ENCODE measurements at regions not wholly inside any gene's neighbourhood (a gene's known extent, or its start where the extent isn't known, plus 50 kb on each side); places are given as distances from the start of the nearest gene placed in this dataset.
"Not testable (repeated sequence)": the region's sequence is repeated elsewhere in the genome, so short reads cannot be mapped to it uniquely, and the experiment has no call there.

GRCh38 chr12:22810036-22810435, 185.1 kb downstream of the ETNK1 start:
- no peak for DNase-seq (ENCODE audit: low spot score)

GRCh38 chr12:22812531-22812930, 187.6 kb downstream of the ETNK1 start:
- no peak for DNase-seq (ENCODE audit: low spot score)

- DNase-seq (ENCODE audit: low spot score) = no peak
Observed at GRCh38 chr12:22821985-22822384, 197.0 kb downstream of the ETNK1 start.

GRCh38 chr12:22826026-22826425, 201.1 kb downstream of the ETNK1 start:
- no peak for DNase-seq (ENCODE audit: low spot score)

- DNase-seq (ENCODE audit: low spot score) = not testable (repeated sequence)
Observed at GRCh38 chr12:22826446-22826981, 201.5 kb downstream of the ETNK1 start.

- no peak for DNase-seq (ENCODE audit: low spot score)
Observed at GRCh38 chr12:22828066-22828465, 203.1 kb downstream of the ETNK1 start.

- no peak for DNase-seq (ENCODE audit: low spot score)
Observed at GRCh38 chr12:22835431-22835830, 210.5 kb downstream of the ETNK1 start.

- DNase-seq (ENCODE audit: low spot score) = no peak
Observed at GRCh38 chr12:22850185-22850584, 225.2 kb downstream of the ETNK1 start.

GRCh38 chr12:22851532-22851931, 226.6 kb downstream of the ETNK1 start:
- no peak for DNase-seq (ENCODE audit: low spot score)

- no peak for DNase-seq (ENCODE audit: low spot score)
Observed at GRCh38 chr12:22855456-22855855, 230.5 kb downstream of the ETNK1 start.

- peak; percentile 30 for DNase-seq (ENCODE audit: low spot score)
Observed at GRCh38 chr12:22856178-22856577, 231.2 kb downstream of the ETNK1 start.

- DNase-seq (ENCODE audit: low spot score) = no peak
Observed at GRCh38 chr12:22858849-22859570, 234.0 kb downstream of the ETNK1 start.

- DNase-seq (ENCODE audit: low spot score) = no peak
Observed at GRCh38 chr12:22860926-22861325, 236.0 kb downstream of the ETNK1 start.

- DNase-seq (ENCODE audit: low spot score) = no peak
Observed at GRCh38 chr12:22865822-22866221, 240.9 kb downstream of the ETNK1 start.

- DNase-seq (ENCODE audit: low spot score) = no peak
Observed at GRCh38 chr12:22866406-22866805, 241.4 kb downstream of the ETNK1 start.

- no peak for DNase-seq (ENCODE audit: low spot score)
Observed at GRCh38 chr12:22874151-22874550, 249.2 kb downstream of the ETNK1 start.

GRCh38 chr12:22876262-22876661, 251.3 kb downstream of the ETNK1 start:
- no peak for DNase-seq (ENCODE audit: low spot score)

GRCh38 chr12:22879203-22879602, 254.2 kb downstream of the ETNK1 start:
- DNase-seq (ENCODE audit: low spot score) = no peak

GRCh38 chr12:22880331-22880730, 255.4 kb downstream of the ETNK1 start:
- no peak for DNase-seq (ENCODE audit: low spot score)

GRCh38 chr12:22880807-22881206, 255.8 kb downstream of the ETNK1 start:
- DNase-seq (ENCODE audit: low spot score) = no peak

GRCh38 chr12:22881878-22882385, 257.0 kb downstream of the ETNK1 start:
- DNase-seq (ENCODE audit: low spot score) = no peak

- DNase-seq (ENCODE audit: low spot score) = no peak
Observed at GRCh38 chr12:22882559-22882958, 257.6 kb downstream of the ETNK1 start.

GRCh38 chr12:22893878-22894277, 268.9 kb downstream of the ETNK1 start:
- DNase-seq (ENCODE audit: low spot score) = no peak

GRCh38 chr12:22899184-22899583, 274.2 kb downstream of the ETNK1 start:
- no peak for DNase-seq (ENCODE audit: low spot score)

Measured in kidney capillary endothelial cell (primary cell).